SK-N-SH (cell line): ENCODE measurements at regions not wholly inside any gene's neighbourhood (a gene's known extent, or its start where the extent isn't known, plus 50 kb on each side); places are given as distances from the start of the nearest gene placed in this dataset.

Experiments used
- CTCF ChIA-PET: fragments of 300-600, 350-600 bp; formaldehyde crosslinking; extraction: SDS; loops from one replicate; lab custom pipeline; 2021; lab: Yijun Ruan, JAX
- POLR2A ChIA-PET: fragments of 350-600 bp; sonication (Branson Sonifier 250); formaldehyde crosslinking; extraction: SDS; loops from one replicate; lab custom pipeline; 2020; ENCODE audit warnings: antibody characterized with exemption, inconsistent platforms; lab: Yijun Ruan, JAX
- DNase-seq: peaks from one replicate; pipeline ENCODE4 v3.0.0; 2012
- H2AFZ ChIP-seq: fragments of 200-600 bp; sonication (generic); 2 replicates; pipeline ENCODE4 v1.8.1; 2016; ENCODE audit warnings: antibody characterized with exemption, mild to moderate bottlenecking, low read depth
- H3F3A ChIP-seq: fragments of 200-600 bp; sonication (generic); replicated peaks from 2 replicates; pipeline ENCODE3; 2016; ENCODE audit warnings: antibody characterized with exemption, mild to moderate bottlenecking; ENCODE audit not compliant: insufficient read depth
- H3K27ac ChIP-seq, 2 experiments: fragments of 200-500 bp in 1 of 2; fragments of 200-600 bp in 1 of 2; sonication (Bioruptor generic) in 1 of 2; sonication (generic), shearing (Covaris generic) in 1 of 2; 2 replicates each; pipeline versions ENCODE4 v1.5.1 to v1.6.1; 2014 to 2016; ENCODE audit warnings: low read depth in 2 of 2, inconsistent platforms in 1 of 2, low read length in 1 of 2, mild to moderate bottlenecking in 1 of 2, mixed read lengths in 1 of 2
- H3K27me3 ChIP-seq: fragments of 200-600 bp; sonication (generic), shearing (Covaris generic); 2 replicates; pipeline ENCODE4 v1.6.1; 2016; ENCODE audit warnings: mixed run types; ENCODE audit not compliant: insufficient read depth
- H3K36me3 ChIP-seq, 2 experiments: fragments of 200-500 bp in 1 of 2; fragments of 200-600 bp in 1 of 2; sonication (Bioruptor generic) in 1 of 2; sonication (generic) in 1 of 2; replicated peaks in 1 of 2; 2 replicates each; pipeline versions ENCODE3 to v1.5.1; 2014 to 2016; ENCODE audit warnings: low read length in 1 of 2, mild to moderate bottlenecking in 1 of 2; ENCODE audit not compliant: insufficient read depth in 2 of 2, control insufficient read depth in 1 of 2
- H3K4me1 ChIP-seq, 2 experiments: fragments of 200-500 bp in 1 of 2; fragments of 200-600 bp in 1 of 2; sonication (Bioruptor generic) in 1 of 2; sonication (generic), shearing (Covaris generic) in 1 of 2; 2 replicates each; pipeline versions ENCODE4 v1.5.1 to v1.6.1; 2014 to 2016; ENCODE audit warnings: low read depth in 1 of 2, low read length in 1 of 2, mixed run types in 1 of 2; ENCODE audit not compliant: insufficient read depth in 2 of 2, control insufficient read depth in 1 of 2
- H3K4me2 ChIP-seq: fragments of 200-600 bp; sonication (generic), shearing (Covaris generic); 2 replicates; pipeline ENCODE4 v1.6.1; 2017; ENCODE audit warnings: mixed run types
- H3K4me3 ChIP-seq, 2 experiments: fragments of 200-500 bp in 1 of 2; fragments of 200-600 bp in 1 of 2; sonication (Bioruptor generic) in 1 of 2; sonication (generic), shearing (Covaris generic) in 1 of 2; 2 replicates each; pipeline versions ENCODE4 v1.5.1 to v1.8.1; 2014 to 2016; ENCODE audit warnings: low read depth in 2 of 2, inconsistent platforms in 1 of 2, low read length in 1 of 2, mild to moderate bottlenecking in 1 of 2, mixed read lengths in 1 of 2, moderate library complexity in 1 of 2
- H3K79me2 ChIP-seq: fragments of 200-600 bp; sonication (generic); 2 replicates; pipeline ENCODE4 v1.8.1; 2017; ENCODE audit warnings: mild to moderate bottlenecking; ENCODE audit not compliant: insufficient read depth
- H3K9ac ChIP-seq: fragments of 200-600 bp; sonication (generic); 2 replicates; pipeline ENCODE4 v1.6.1; 2017; ENCODE audit warnings: mixed run types
- H3K9me2 ChIP-seq: fragments of 200-600 bp; sonication (generic); 2 replicates; pipeline ENCODE4 v1.6.1; 2017; ENCODE audit warnings: mixed run types
- H3K9me3 ChIP-seq: fragments of 200-600 bp; sonication (generic); 2 replicates; pipeline ENCODE4 v1.6.1; 2017; ENCODE audit warnings: mixed run types, mild to moderate bottlenecking, moderate library complexity
- H4K20me1 ChIP-seq: fragments of 200-600 bp; sonication (generic); 2 replicates; pipeline ENCODE4 v1.6.1; 2017; ENCODE audit warnings: mild to moderate bottlenecking, mixed run types; ENCODE audit not compliant: insufficient read depth
- GATA2 ChIP-seq: sonication (generic); formaldehyde crosslinking; IDR thresholded peaks from 2 replicates; pipeline ENCODE4 v1.5.0; 2020; ENCODE audit warnings: mild to moderate bottlenecking, missing genetic modification reagents
- IRF3 ChIP-seq: fragments of 150-350 bp; IDR thresholded peaks from 2 replicates; pipeline ENCODE4 v1.6.1; 2016; ENCODE audit warnings: mild to moderate bottlenecking, low read depth, low read length
- JUND ChIP-seq: IDR thresholded peaks from 2 replicates; pipeline ENCODE4 v1.4.0; 2012
- MXI1 ChIP-seq: IDR thresholded peaks from 2 replicates; pipeline ENCODE4 v1.6.1; 2012; ENCODE audit warnings: mild to moderate bottlenecking, low read depth, low read length, improper control_type of control experiment
- NFIC ChIP-seq: IDR thresholded peaks from 2 replicates; pipeline ENCODE4 v1.4.0; 2012; ENCODE audit warnings: borderline replicate concordance
- RAD21 ChIP-seq: IDR thresholded peaks from 2 replicates; pipeline ENCODE4 v1.6.1; 2012; ENCODE audit warnings: mild to moderate bottlenecking, low read length
- REST ChIP-seq: IDR thresholded peaks from 2 replicates; pipeline ENCODE4 v1.6.1; 2012; ENCODE audit warnings: mild to moderate bottlenecking, low read depth, low read length, moderate library complexity
- TAF1 ChIP-seq: IDR thresholded peaks from 2 replicates; pipeline ENCODE4 v1.6.1; 2012; ENCODE audit warnings: low read depth, mild to moderate bottlenecking, low read length, moderate library complexity, borderline replicate concordance
- TCF12 ChIP-seq: IDR thresholded peaks from 2 replicates; pipeline ENCODE4 v1.4.0; 2012
- TEAD4 ChIP-seq: IDR thresholded peaks from 2 replicates; pipeline ENCODE4 v1.4.0; 2012; ENCODE audit warnings: mild to moderate bottlenecking, borderline replicate concordance; ENCODE audit not compliant: insufficient read depth
- USF1 ChIP-seq: IDR thresholded peaks from 2 replicates; pipeline ENCODE4 v1.4.0; 2012; ENCODE audit warnings: low read depth, borderline replicate concordance
- YY1 ChIP-seq: IDR thresholded peaks from 2 replicates; pipeline ENCODE4 v1.4.0; 2012; ENCODE audit warnings: low read depth, mild to moderate bottlenecking
- ZBTB33 ChIP-seq: IDR thresholded peaks from 2 replicates; pipeline ENCODE4 v1.4.0; 2012; ENCODE audit warnings: low read depth, borderline replicate concordance
- WGBS: methylation state at CpG from one replicate; pipeline ENCODE4 v1.1.6; 2017; ENCODE audit warnings: low lambda C conversion rate; 5-methylcytosine and 5-hydroxymethylcytosine counted together

GRCh38 chr5:158537366-158537765, 562.4 kb downstream of the EBF1 start:
- no peak overlapping the region for H3K4me2 ChIP-seq
- no peaks in the 10 kb centered on the region for H3K4me1 ChIP-seq
- H3K27ac ChIP-seq, result no peak overlapping the region
- no peak overlapping the region for H3K4me3 ChIP-seq
- ChIA-PET POLR2A (no interaction called here), CTCF (no interaction called here)
- 20% methylated on average over 2 of the region's 2 CpGs for WGBS
- H3K9me3 ChIP-seq, result no peaks in the 10 kb centered on the region
- no peak for DNase-seq
- H3K36me3 ChIP-seq, result no peaks in the 10 kb centered on the region
- no peak for TF ChIP-seq TAF1
- TF ChIP-seq TEAD4, result no peak
- TF ChIP-seq YY1, result no peak
- TF ChIP-seq ZBTB33, result no peak
- no peak for TF ChIP-seq MXI1
- TF ChIP-seq TCF12, result no peak
- no peak for TF ChIP-seq JUND
- no peak for TF ChIP-seq IRF3
- H2AFZ ChIP-seq, result no peak overlapping the region
- H3K27me3 ChIP-seq, result no peaks in the 10 kb centered on the region; the same call in 1 of the 2 replicates
- no peaks in the 10 kb centered on the region for H3K79me2 ChIP-seq
- H3F3A ChIP-seq, result no peaks in the 10 kb centered on the region
- no peaks in the 10 kb centered on the region for H4K20me1 ChIP-seq
- H3K9me2 ChIP-seq, result no peaks in the 10 kb centered on the region
- H3K9ac ChIP-seq, result no peak overlapping the region

GRCh38 chr5:158534203-158534602, 565.5 kb downstream of the EBF1 start:
- TF ChIP-seq RAD21, result no peak
- H3K4me3 ChIP-seq, result no peak overlapping the region
- no peaks in the 10 kb centered on the region for H3K9me2 ChIP-seq
- H3K79me2 ChIP-seq, result no peaks in the 10 kb centered on the region
- H2AFZ ChIP-seq, result no peak overlapping the region
- no peaks in the 10 kb centered on the region for H3K36me3 ChIP-seq
- no peaks in the 10 kb centered on the region for H3F3A ChIP-seq
- H3K9ac ChIP-seq, result no peak overlapping the region
- no peak overlapping the region for H3K27ac ChIP-seq
- H3K4me2 ChIP-seq, result no peak overlapping the region
- no peaks in the 10 kb centered on the region for H3K4me1 ChIP-seq
- H3K27me3 ChIP-seq, result no peaks in the 10 kb centered on the region; the same call in 1 of the 2 replicates
- no peaks in the 10 kb centered on the region for H4K20me1 ChIP-seq
- no peak for DNase-seq
- CTCF ChIA-PET, result interaction anchor here (0.8 kb wide), 1 partner anchor 13 kb away, joined by 3 read pairs; no protein-coding TSS in a partner anchor
- H3K9me3 ChIP-seq, result no peaks in the 10 kb centered on the region
- POLR2A ChIA-PET, result no interaction called here
- WGBS, result 77% methylated on average over 9 of the region's 10 CpGs

- Histone ChIP-seq H3K9me3 (no peaks in the 10 kb centered on the region), H2AFZ (no peak overlapping the region), H3K4me1 (no peaks in the 10 kb centered on the region), H3K79me2 (no peaks in the 10 kb centered on the region), H4K20me1 (no peaks in the 10 kb centered on the region), H3K27ac (no peak overlapping the region), H3K9ac (no peak overlapping the region), H3K4me2 (no peak overlapping the region), H3K27me3 (no peaks in the 10 kb centered on the region; the same call in 1 of the 2 replicates), H3K4me3 (no peak overlapping the region), H3F3A (no peaks in the 10 kb centered on the region), H3K36me3 (no peaks in the 10 kb centered on the region), H3K9me2 (no peaks in the 10 kb centered on the region)
- ChIA-PET POLR2A (no interaction called here), CTCF (no interaction called here)
- no peak for DNase-seq
- WGBS, result 40% methylated on average over 5 of the region's 5 CpGs
- TF ChIP-seq GATA2 (CRISPR knock-in tag), result no peak
- TF ChIP-seq TEAD4, result no peak
- no peak for TF ChIP-seq NFIC
- TF ChIP-seq REST, result no peak
- TF ChIP-seq USF1, result no peak
- TF ChIP-seq TAF1, result no peak
- TF ChIP-seq IRF3, result no peak
These were observed 567.0 kb downstream of the EBF1 start for GRCh38 chr5:158532739-158533138.
